ENCODE measurements at regions not wholly inside any gene's neighbourhood (a gene's known extent, or its start where the extent isn't known, plus 50 kb on each side); places are given as distances from the start of the nearest gene placed in this dataset.

- TF ChIP-seq CTCF (IDR thresholded peaks at IDR 0.05; ENCODE audit: extremely low read depth, missing control alignments) = no peak
- DNase-seq (ENCODE audit: low spot score) = no peak
Observed at GRCh38 chr15:70226337-70226980, 128.7 kb upstream of the TLE3 start.

GRCh38 chr15:70225416-70225815 lies 127.7 kb upstream of the TLE3 start:
- TF ChIP-seq CTCF (IDR thresholded peaks at IDR 0.05; ENCODE audit: extremely low read depth, missing control alignments) = no peak
- no peak for DNase-seq (ENCODE audit: low spot score)

- DNase-seq (ENCODE audit: low spot score) = no peak
- no peak for TF ChIP-seq CTCF (IDR thresholded peaks at IDR 0.05; ENCODE audit: extremely low read depth, missing control alignments)
Observed at GRCh38 chr15:70222606-70223005, 124.9 kb upstream of the TLE3 start.

- DNase-seq (ENCODE audit: low spot score) = no peak
- TF ChIP-seq CTCF (IDR thresholded peaks at IDR 0.05; ENCODE audit: extremely low read depth, missing control alignments) = no peak
Observed at GRCh38 chr15:70220490-70221096, 122.9 kb upstream of the TLE3 start.

- no peak for DNase-seq (ENCODE audit: low spot score)
- no peak for TF ChIP-seq CTCF (IDR thresholded peaks at IDR 0.05; ENCODE audit: extremely low read depth, missing control alignments)
Observed at GRCh38 chr15:70219966-70220365, 122.2 kb upstream of the TLE3 start.

GRCh38 chr15:70219256-70219895 lies 121.7 kb upstream of the TLE3 start:
- TF ChIP-seq CTCF (IDR thresholded peaks at IDR 0.05; ENCODE audit: extremely low read depth, missing control alignments) = no peak
- no peak for DNase-seq (ENCODE audit: low spot score)
